BLaER1 (cell line): ENCODE measurements at regions not wholly inside any gene's neighbourhood (a gene's known extent, or its start where the extent isn't known, plus 50 kb on each side); places are given as distances from the start of the nearest gene placed in this dataset.

ENCODE experiments used
- H3K27ac ChIP-seq: shearing (Covaris generic); formaldehyde crosslinking; 2 replicates; pipeline ENCODE4 v1.8.1; 2022
- H3K27me3 ChIP-seq: shearing (Covaris generic); formaldehyde crosslinking; 2 replicates; pipeline ENCODE4 v1.8.1; 2022
- H3K36me3 ChIP-seq: shearing (Covaris generic); formaldehyde crosslinking; 2 replicates; pipeline ENCODE4 v1.8.1; 2022
- H3K4me1 ChIP-seq: shearing (Covaris generic); formaldehyde crosslinking; 2 replicates; pipeline ENCODE4 v1.8.1; 2022
- H3K4me2 ChIP-seq: shearing (Covaris generic); formaldehyde crosslinking; 2 replicates; pipeline ENCODE4 v1.8.1; 2022
- H3K4me3 ChIP-seq: shearing (Covaris generic); formaldehyde crosslinking; 2 replicates; pipeline ENCODE4 v1.8.1; 2022
- H3K9ac ChIP-seq: shearing (Covaris generic); formaldehyde crosslinking; 2 replicates; pipeline ENCODE4 v1.8.1; 2022
- H3K9me3 ChIP-seq: shearing (Covaris generic); formaldehyde crosslinking; 2 replicates; pipeline ENCODE4 v1.8.1; 2022
- H4K20me1 ChIP-seq: shearing (Covaris generic); formaldehyde crosslinking; 2 replicates; pipeline ENCODE4 v1.8.1; 2022
- Cebpa-rat ChIP-seq: shearing (Covaris generic); IDR thresholded peaks from 2 replicates; pipeline ENCODE4 v1.8.1; 2022

- no peak overlapping the region for H3K4me3 ChIP-seq
- no peaks in the 10 kb centered on the region for H3K36me3 ChIP-seq
- no peaks in the 10 kb centered on the region for H3K4me1 ChIP-seq
- no peak overlapping the region for H3K27ac ChIP-seq
- H3K4me2 ChIP-seq = no peak overlapping the region
- TF ChIP-seq Cebpa-rat = no peak
- no peaks in the 10 kb centered on the region for H3K27me3 ChIP-seq
- H3K9ac ChIP-seq = no peak overlapping the region
- H4K20me1 ChIP-seq = no peaks in the 10 kb centered on the region
- no peaks in the 10 kb centered on the region for H3K9me3 ChIP-seq
Observed at GRCh38 chr1:63128556-63128955, 193.8 kb upstream of the FOXD3 start.

- TF ChIP-seq Cebpa-rat = no peak
Observed at GRCh38 chr1:63129184-63129583, 193.2 kb upstream of the FOXD3 start.

GRCh38 chr1:63129855-63130254 is 192.5 kb upstream of the FOXD3 start:
- Histone ChIP-seq H4K20me1 (no peaks in the 10 kb centered on the region), H3K4me1 (no peaks in the 10 kb centered on the region), H3K9me3 (no peaks in the 10 kb centered on the region), H3K27me3 (no peaks in the 10 kb centered on the region), H3K27ac (no peak overlapping the region), H3K9ac (no peak overlapping the region), H3K4me3 (no peak overlapping the region), H3K36me3 (no peaks in the 10 kb centered on the region), H3K4me2 (no peak overlapping the region)
- no peak for TF ChIP-seq Cebpa-rat

More at GRCh38 chr1:63129184-63129583, 193.2 kb upstream of the FOXD3 start:
- Histone ChIP-seq H3K4me1 (no peaks in the 10 kb centered on the region), H3K27ac (no peak overlapping the region), H3K27me3 (no peaks in the 10 kb centered on the region), H3K4me2 (no peak overlapping the region), H3K9ac (no peak overlapping the region), H3K9me3 (no peaks in the 10 kb centered on the region), H3K4me3 (no peak overlapping the region), H3K36me3 (no peaks in the 10 kb centered on the region), H4K20me1 (no peaks in the 10 kb centered on the region)

GRCh38 chr1:63134501-63135173 is 187.7 kb upstream of the FOXD3 start:
- Histone ChIP-seq H3K27ac (no peak overlapping the region), H3K4me1 (no peaks in the 10 kb centered on the region), H3K4me2 (no peak overlapping the region), H4K20me1 (no peaks in the 10 kb centered on the region), H3K9ac (no peak overlapping the region), H3K4me3 (no peak overlapping the region), H3K9me3 (no peaks in the 10 kb centered on the region), H3K36me3 (no peaks in the 10 kb centered on the region), H3K27me3 (no peaks in the 10 kb centered on the region)
- TF ChIP-seq Cebpa-rat = no peak

GRCh38 chr1:63135174-63135512 is 187.2 kb upstream of the FOXD3 start:
- TF ChIP-seq Cebpa-rat = no peak
- H3K4me2 ChIP-seq = no peak overlapping the region
- H3K36me3 ChIP-seq = no peaks in the 10 kb centered on the region
- no peaks in the 10 kb centered on the region for H3K4me1 ChIP-seq
- H3K9me3 ChIP-seq = no peaks in the 10 kb centered on the region
- no peak overlapping the region for H3K27ac ChIP-seq
- H4K20me1 ChIP-seq = no peaks in the 10 kb centered on the region
- no peak overlapping the region for H3K9ac ChIP-seq
- no peaks in the 10 kb centered on the region for H3K27me3 ChIP-seq
- H3K4me3 ChIP-seq = no peak overlapping the region

GRCh38 chr1:63135801-63136200 is 186.6 kb upstream of the FOXD3 start:
- Histone ChIP-seq H3K4me2 (no peak overlapping the region), H3K9me3 (no peaks in the 10 kb centered on the region), H3K27ac (no peak overlapping the region), H4K20me1 (no peaks in the 10 kb centered on the region), H3K36me3 (no peaks in the 10 kb centered on the region), H3K4me3 (no peak overlapping the region), H3K9ac (no peak overlapping the region), H3K4me1 (no peaks in the 10 kb centered on the region), H3K27me3 (no peaks in the 10 kb centered on the region)
- TF ChIP-seq Cebpa-rat = no peak

GRCh38 chr1:63142001-63142400 is 180.4 kb upstream of the FOXD3 start:
- no peak for TF ChIP-seq Cebpa-rat
- Histone ChIP-seq H3K27ac (no peak overlapping the region), H4K20me1 (no peaks in the 10 kb centered on the region), H3K27me3 (no peaks in the 10 kb centered on the region), H3K4me1 (no peaks in the 10 kb centered on the region), H3K9me3 (no peaks in the 10 kb centered on the region), H3K4me3 (no peak overlapping the region), H3K4me2 (no peak overlapping the region), H3K9ac (no peak overlapping the region), H3K36me3 (no peaks in the 10 kb centered on the region)

GRCh38 chr1:63143482-63143881 is 178.9 kb upstream of the FOXD3 start:
- H3K9me3 ChIP-seq = no peaks in the 10 kb centered on the region
- H3K36me3 ChIP-seq = no peaks in the 10 kb centered on the region
- H3K27ac ChIP-seq = no peak overlapping the region
- H3K9ac ChIP-seq = no peak overlapping the region
- no peaks in the 10 kb centered on the region for H4K20me1 ChIP-seq
- H3K4me1 ChIP-seq = no peaks in the 10 kb centered on the region
- no peak for TF ChIP-seq Cebpa-rat
- no peak overlapping the region for H3K4me2 ChIP-seq
- no peaks in the 10 kb centered on the region for H3K27me3 ChIP-seq
- no peak overlapping the region for H3K4me3 ChIP-seq

- no peak overlapping the region for H3K9ac ChIP-seq
- no peak overlapping the region for H3K4me2 ChIP-seq
- H4K20me1 ChIP-seq = no peaks in the 10 kb centered on the region
- no peak for TF ChIP-seq Cebpa-rat
- H3K4me3 ChIP-seq = no peak overlapping the region
- H3K27ac ChIP-seq = no peak overlapping the region
- H3K27me3 ChIP-seq = no peaks in the 10 kb centered on the region
- no peaks in the 10 kb centered on the region for H3K36me3 ChIP-seq
- H3K9me3 ChIP-seq = no peaks in the 10 kb centered on the region
- H3K4me1 ChIP-seq = no peaks in the 10 kb centered on the region
Observed at GRCh38 chr1:63147783-63148182, 174.6 kb upstream of the FOXD3 start.

GRCh38 chr1:63148825-63149645 is 173.3 kb upstream of the FOXD3 start:
- H3K9me3 ChIP-seq = no peaks in the 10 kb centered on the region
- H3K4me3 ChIP-seq = no peak overlapping the region
- no peak overlapping the region for H3K27ac ChIP-seq
- no peaks in the 10 kb centered on the region for H3K36me3 ChIP-seq
- no peak overlapping the region for H3K4me2 ChIP-seq
- no peaks in the 10 kb centered on the region for H3K4me1 ChIP-seq
- TF ChIP-seq Cebpa-rat = no peak
- H3K27me3 ChIP-seq = no peaks in the 10 kb centered on the region
- no peak overlapping the region for H3K9ac ChIP-seq
- no peaks in the 10 kb centered on the region for H4K20me1 ChIP-seq
